Loucy (cell line): ENCODE measurements at regions not wholly inside any gene's neighbourhood (a gene's known extent, or its start where the extent isn't known, plus 50 kb on each side); places are given as distances from the start of the nearest gene placed in this dataset.

Experiments
- CTCF ChIP-seq: fragments of 200-600 bp; sonication (generic); conservative IDR thresholded peaks from 2 replicates; pipeline ENCODE4 v1.5.1; 2014; ENCODE audit warnings: mild to moderate bottlenecking, antibody characterized with exemption, low read length
- EZH2phosphoT487 ChIP-seq: fragments of 200-600 bp; IDR thresholded peaks from 2 replicates; pipeline ENCODE4 v1.6.1; 2018; ENCODE audit warnings: antibody characterized with exemption, mild to moderate bottlenecking, moderate library complexity, borderline replicate concordance

GRCh38 chr6:14059791-14060436 is 57.7 kb upstream of the CD83 start:
- TF ChIP-seq CTCF (no peak), EZH2phosphoT487 (no peak)
